GM18499 (cell line): ENCODE measurements at regions not wholly inside any gene's neighbourhood (a gene's known extent, or its start where the extent isn't known, plus 50 kb on each side); places are given as distances from the start of the nearest gene placed in this dataset.

Experiments
- ATAC-seq: cut with Tn5 transposase; IDR thresholded peaks from one replicate; pipeline ENCODE4 v1.9.1; 2021; ENCODE audit warnings: moderate number of reproducible peaks; ENCODE audit not compliant: insufficient read depth, unreplicated experiment

- ATAC-seq: no peak
These were observed 107.9 kb upstream of the SPACA1 start for GRCh38 chr6:87939776-87940175.

GRCh38 chr6:87938287-87938686 is 109.4 kb upstream of the SPACA1 start:
- ATAC-seq: no peak

DNA sequence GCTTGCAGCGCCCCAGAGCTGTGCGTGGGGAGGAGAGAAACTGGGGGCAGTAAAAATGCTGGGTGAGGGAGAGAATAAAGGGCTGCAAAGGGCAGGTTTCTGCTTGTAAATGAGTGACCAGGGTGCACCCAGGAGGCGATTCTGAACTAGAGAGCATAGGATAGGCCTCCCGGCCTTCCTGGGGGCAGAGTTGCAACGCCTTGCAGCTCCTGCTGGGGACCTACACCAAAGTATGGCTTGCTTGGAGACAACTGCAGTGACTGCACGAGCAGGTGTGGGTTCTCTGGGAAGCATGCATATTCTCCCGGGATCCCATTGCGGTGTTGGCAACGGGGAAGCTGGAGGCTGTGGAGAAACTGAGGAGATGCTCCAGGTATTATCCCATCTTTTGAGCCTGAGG is 111.6 kb upstream of the SPACA1 start:
- no peak for ATAC-seq

DNA sequence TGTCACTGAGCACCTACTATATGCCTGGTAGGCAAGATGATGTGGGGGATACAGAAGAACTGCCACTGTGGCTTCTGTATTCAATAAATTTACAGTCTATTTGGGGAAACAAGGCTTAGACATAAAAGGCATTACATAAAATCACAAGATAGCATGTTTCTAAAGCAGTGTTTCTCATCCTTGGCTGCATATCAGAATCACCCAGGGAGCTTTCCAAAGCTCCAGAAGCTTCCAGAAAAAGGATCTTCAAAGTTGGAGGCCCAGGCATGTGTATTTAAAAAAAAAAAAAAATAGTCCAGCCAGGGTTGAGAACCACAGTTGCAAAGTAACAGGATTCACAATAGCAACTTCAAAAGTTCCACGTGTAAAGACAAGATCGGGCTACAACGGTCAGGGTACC is 112.4 kb upstream of the SPACA1 start:
- ATAC-seq: no peak

DNA sequence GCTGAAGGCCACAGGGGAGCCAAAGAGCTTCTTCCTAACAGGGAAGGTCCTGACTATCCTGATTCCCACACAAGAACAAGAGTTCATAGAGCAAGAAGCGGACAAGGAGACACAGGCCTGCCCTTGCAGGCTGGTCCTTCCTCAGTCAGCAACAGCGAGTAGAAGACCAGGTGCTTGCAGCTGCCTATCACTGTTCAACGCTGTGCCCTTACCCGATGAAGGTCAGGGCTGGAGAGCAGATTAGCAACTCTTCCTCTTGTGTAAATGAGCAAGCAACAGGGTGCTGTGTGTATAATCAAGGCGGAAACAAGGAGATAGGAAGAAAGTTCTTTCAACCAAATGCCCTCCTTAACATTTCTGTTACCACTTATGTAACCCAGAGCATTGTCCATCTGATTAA is 115.3 kb upstream of the SPACA1 start:
- no peak for ATAC-seq

GRCh38 chr6:87929843-87930288 is 117.8 kb upstream of the SPACA1 start:
- ATAC-seq: peak; percentile 35

DNA sequence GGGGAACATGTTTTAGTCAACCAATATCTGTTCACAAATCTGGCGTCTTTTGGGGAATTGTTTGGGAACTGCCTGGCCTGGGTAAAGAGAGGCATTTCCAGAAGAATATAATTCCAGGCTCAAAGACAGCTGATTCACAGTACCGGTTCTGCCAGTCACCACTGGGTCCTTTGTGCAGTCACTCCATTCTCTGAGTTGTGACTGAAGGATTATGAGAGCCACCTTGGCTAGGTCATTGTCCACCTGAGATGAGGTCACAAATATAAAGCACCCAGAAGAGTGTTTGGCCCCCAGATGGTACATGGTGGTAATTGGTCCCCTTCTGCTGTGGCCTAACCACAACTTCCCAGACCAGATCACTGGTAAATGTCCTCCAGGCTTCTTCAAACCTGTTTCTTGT is 121.0 kb upstream of the SPACA1 start:
- no peak for ATAC-seq

GRCh38 chr6:87926072-87926471 is 121.6 kb upstream of the SPACA1 start:
- no peak for ATAC-seq

DNA sequence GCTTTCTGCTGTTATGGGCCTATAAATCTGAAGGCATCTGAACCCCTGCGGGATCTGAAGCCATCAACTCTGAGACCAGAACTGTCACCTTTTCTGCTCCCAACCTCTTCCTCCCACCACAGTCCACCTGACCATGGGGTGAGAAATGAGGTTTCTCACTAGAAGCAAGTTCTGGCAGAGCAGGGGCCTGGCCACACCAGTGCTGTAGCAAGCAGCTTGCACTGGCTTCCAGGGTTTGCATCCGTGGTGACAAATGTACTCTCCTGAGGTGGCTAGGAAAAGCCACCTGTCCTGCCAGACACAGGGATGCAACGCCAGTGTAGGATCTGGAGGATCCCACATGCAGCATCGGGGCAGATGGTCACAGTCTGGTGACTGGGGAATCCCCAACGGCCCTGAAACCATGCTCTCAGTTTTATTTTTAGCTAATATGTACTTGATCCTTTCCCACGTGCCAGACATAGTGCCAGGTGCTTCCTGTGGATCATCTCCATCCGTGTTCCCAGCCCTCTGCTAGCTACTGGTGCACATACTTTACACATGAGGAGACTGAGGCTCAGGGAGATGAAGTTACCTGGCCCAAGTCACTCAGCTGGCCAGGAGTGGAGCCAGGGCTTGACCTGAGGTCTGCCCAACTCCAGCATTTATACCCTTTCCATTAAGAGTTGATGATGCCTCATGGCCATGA is 122.1 kb upstream of the SPACA1 start:
- ATAC-seq: peak; percentile 43

GRCh38 chr6:87923389-87924050 is 124.1 kb upstream of the SPACA1 start:
- ATAC-seq: no peak

- peak; percentile 76 for ATAC-seq
These were observed 124.7 kb upstream of the SPACA1 start for GRCh38 chr6:87922947-87923330.

GRCh38 chr6:87922196-87922946 is 125.3 kb upstream of the SPACA1 start:
- peak; percentile 3 for ATAC-seq

GRCh38 chr6:87921034-87921433 is 126.6 kb upstream of the SPACA1 start:
- no peak for ATAC-seq

- ATAC-seq: no peak
These were observed 127.4 kb upstream of the SPACA1 start for GRCh38 chr6:87920245-87920644.

- ATAC-seq: no peak
These were observed 128.2 kb upstream of the SPACA1 start for GRCh38 chr6:87919416-87919815.

GRCh38 chr6:87919001-87919400 is 128.6 kb upstream of the SPACA1 start:
- ATAC-seq: no peak

GRCh38 chr6:87918461-87918941 is 129.1 kb upstream of the SPACA1 start:
- no peak for ATAC-seq

DNA sequence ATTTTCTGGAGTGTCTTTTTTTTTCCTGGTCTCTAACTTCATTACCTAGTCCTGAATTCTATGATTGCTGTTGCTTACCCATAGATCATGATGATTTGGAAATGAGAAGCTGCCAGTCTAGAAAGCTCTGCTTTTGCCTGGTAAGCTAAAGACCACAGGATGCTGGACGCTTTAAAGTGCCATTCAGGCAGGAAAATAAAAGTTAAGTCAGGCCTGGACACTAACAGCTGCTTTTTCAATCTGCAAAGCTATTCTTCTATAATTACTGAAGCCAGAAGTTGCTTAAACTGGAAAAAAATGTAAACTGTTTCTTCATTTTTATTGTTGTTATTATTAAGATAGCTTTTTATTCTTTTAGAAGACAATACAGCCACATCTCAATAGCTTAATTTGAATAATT is 129.8 kb upstream of the SPACA1 start:
- ATAC-seq: no peak

GRCh38 chr6:87916446-87916845 is 131.2 kb upstream of the SPACA1 start:
- ATAC-seq: no peak

GRCh38 chr6:87914637-87915395 is 132.8 kb upstream of the SPACA1 start:
- no peak for ATAC-seq

GRCh38 chr6:87913974-87914373 is 133.7 kb upstream of the SPACA1 start:
- no peak for ATAC-seq
